NCI-H69 (cell line): ENCODE measurements at regions not wholly inside any gene's neighbourhood (a gene's known extent, or its start where the extent isn't known, plus 50 kb on each side); places are given as distances from the start of the nearest gene placed in this dataset.
A peak's percentile ranks its signal among the peaks of the same experiment; 100 is the strongest.

Source experiments
- DNase-seq: peaks from one replicate; lab custom pipeline; 2025; lab: John Stamatoyannopoulos, UW

GRCh38 chr2:199707593-199708185 lies 143.3 kb downstream of the FTCDNL1 start:
- DNase-seq, result no peak

GRCh38 chr2:199705538-199705937 lies 145.5 kb downstream of the FTCDNL1 start:
- no peak for DNase-seq

DNA sequence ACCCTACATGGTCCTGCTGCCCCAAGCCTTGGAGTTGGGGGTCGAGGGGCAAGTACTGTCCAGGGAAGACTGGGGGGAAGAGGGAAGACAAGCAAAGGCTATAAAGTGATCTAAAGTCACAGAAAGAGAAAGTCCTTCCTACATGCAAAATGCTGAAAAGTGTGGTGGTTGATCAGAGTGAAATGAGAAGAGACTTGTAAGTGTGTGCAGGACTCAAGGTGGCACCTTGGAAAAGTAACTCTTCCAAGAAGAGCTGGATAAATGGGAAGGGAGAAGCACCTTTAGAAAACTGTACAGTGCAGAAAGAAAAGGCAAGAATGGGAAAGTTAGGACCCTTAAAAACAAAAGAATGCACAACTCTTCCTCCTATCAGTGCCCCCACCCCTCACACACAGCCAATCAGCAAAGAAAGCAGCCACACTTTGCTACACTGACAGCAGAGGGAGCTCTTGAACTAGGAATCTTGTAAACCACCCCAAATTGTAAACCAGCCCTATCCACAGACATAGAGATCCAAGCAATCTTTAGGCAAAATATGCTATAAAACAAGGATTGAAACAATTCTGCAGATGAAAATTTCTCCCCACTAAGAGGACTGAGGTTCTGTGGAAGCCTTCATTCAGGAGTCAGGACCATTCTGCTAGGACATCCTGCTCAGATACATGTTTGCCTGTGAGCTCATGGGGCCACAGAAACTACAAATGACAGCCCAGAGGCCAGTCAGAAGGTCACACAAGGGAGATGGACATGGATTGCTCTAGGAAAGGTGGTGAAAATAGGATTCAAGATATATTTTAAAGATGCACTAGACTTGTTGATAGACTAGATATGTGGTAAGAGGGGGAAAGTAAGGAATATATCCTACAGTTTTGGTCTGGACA lies 146.4 kb downstream of the FTCDNL1 start:
- DNase-seq, result peak; percentile 64

GRCh38 chr2:199703199-199703598 lies 147.8 kb downstream of the FTCDNL1 start:
- no peak for DNase-seq

GRCh38 chr2:199697469-199697868 lies 153.5 kb downstream of the FTCDNL1 start:
- DNase-seq, result no peak

GRCh38 chr2:199696048-199696447 lies 154.9 kb downstream of the FTCDNL1 start:
- no peak for DNase-seq

GRCh38 chr2:199693861-199694260 lies 157.1 kb downstream of the FTCDNL1 start:
- peak; percentile 30 for DNase-seq

- DNase-seq, result peak; percentile 98
Measured at GRCh38 chr2:199692489-199692888, 158.5 kb downstream of the FTCDNL1 start.

DNA sequence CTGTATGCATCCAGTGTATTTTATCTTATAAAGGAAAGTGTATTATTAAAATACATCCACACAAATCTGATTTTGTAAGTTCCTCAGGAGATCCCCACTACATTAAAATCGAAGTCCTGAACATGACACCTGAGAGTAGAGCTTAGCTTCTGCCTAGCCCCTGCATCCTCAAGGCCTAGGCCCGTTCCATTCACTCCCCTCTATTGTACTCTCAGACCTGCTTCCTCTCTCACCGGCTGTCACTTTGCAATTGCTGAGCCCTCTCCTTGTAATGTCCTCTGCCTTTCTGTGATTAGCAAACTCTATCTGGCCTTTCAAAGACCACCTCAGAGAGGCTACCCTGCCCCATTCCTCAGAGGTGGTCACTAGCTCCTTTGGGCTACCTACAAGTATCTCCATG lies 160.8 kb downstream of the FTCDNL1 start:
- no peak for DNase-seq

DNA sequence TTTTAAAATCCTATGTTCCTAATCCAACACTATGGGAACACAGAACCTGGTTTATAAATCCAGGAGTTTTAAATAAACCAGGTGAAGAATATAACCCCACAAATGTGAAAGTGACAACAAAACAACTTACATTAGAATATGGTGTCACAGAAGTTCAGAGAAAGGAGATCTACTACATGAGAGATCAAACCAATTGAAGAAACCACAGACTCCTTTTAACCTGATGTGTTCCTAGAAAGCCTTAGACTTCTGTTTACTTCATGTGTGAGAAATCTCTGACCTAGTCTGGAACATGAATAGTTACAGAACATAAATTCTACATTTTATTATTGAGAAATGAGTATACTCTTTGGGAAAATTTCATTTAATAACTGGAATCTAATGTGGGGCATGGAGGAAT lies 165.3 kb downstream of the FTCDNL1 start:
- no peak for DNase-seq

DNA sequence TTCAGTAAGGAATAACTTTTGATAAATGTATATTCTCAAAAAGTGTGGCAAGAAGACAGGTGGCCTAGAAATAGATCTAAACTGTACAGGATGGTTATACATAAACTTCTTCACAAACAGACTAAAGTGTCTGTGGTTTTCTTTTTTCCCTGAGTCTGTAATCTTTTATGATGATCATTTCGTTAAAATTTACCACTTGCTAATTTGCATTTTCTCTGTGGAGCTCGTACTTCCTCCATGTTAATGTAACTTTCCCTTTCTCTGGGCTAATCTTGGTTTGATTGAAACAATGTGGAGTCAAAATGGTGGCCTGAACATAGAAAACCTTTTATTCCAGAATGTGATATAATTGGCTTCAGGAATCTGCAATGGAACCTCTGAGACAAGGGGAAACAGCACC lies 166.2 kb downstream of the FTCDNL1 start:
- no peak for DNase-seq

DNA sequence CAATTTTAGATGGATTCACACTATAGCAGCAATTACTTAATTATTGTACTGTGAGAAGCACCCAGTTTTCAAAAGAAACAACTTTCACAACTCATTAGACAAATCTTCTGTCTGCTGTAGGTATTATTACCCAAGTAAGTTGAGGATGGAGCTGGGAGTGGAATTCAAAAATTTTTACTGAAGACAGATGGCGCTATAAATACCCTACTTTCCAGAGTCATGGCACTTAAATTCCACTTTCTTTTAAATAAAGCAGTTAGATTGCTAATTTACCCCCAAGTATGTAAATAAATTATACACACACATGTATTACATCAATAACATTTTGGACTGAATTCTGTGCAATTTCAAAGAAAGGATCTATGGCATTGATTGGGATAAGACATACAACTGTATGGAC lies 166.8 kb downstream of the FTCDNL1 start:
- no peak for DNase-seq

- DNase-seq, result no peak
Measured at GRCh38 chr2:199682001-199682400, 169.0 kb downstream of the FTCDNL1 start.

GRCh38 chr2:199680482-199680881 lies 170.5 kb downstream of the FTCDNL1 start:
- no peak for DNase-seq

DNA sequence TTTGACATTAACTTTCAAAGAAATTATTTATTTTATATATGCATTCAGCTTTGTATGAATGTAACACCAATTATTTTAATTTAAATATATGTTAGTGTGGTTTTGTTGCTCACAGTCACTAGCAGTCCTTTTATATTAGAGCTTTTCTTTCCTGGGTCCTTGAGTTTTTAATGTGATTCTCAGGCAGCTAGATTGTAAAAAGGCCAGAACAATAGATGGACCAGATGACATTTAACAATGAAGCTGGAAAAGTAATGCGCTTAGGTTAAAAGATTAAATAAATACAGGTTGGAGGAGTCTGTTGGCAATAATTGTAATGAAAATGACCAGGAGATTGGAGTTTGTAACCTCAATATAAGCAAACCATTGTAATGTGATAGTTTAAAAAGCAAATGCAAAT lies 171.1 kb downstream of the FTCDNL1 start:
- peak; percentile 15 for DNase-seq

DNA sequence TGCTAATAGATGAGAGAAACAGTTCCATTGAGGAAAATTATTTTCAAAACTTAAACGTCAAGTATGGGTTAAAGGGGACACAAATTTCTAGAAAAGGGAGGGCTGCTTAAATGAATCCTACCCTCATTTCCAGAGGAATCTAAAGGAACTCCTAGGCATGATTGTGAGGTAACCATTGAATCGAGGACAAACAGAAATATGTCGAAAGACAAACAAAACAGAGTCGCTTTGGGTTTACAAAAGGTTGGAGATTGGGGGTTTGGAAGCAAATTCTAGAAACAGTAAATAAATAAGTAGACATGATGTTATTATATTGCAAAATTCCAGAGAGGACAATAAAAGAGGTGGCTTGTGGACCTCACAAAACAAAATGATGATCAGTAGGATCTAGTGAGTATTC lies 173.1 kb downstream of the FTCDNL1 start:
- DNase-seq, result no peak

DNA sequence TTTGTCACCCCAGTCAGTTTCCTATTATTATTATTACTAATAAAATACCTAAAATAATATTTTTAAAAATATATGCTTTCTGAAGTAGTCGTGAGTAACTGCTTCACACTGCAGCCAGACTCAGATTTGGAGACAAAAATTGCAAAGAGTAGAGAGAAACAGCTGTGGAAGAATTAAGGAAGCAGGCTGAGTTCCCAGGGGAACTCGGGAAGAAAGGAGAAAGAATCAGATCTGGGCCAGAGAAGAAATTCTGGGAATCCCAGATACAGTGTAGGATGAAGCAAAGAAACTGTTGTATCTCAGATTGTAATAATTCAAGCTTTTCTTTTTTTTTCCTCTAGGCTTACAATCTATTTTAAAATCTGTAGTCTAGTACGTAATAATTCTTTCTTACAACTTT lies 182.3 kb downstream of the FTCDNL1 start:
- no peak for DNase-seq

- peak; percentile 3 for DNase-seq
Measured at GRCh38 chr2:199663157-199663556, 187.8 kb downstream of the FTCDNL1 start.

DNA sequence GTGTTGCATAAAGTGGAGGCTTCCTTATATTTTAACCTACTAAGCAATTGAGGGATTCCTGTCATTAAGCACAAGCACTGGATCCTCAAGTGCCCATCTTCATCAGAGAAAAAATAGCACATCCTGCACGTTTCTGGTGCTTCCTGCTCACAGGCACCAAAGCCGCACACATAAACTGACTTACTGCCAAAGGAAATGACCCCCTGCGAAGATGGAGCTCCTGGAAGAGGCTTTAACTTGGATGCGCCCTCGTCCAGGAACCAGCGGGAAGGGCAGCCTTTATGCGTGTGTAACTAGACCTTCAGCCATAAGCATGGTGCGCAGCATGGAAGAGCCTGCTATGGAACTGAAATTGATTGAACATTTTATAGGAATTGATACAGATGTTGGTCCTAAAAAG lies 188.7 kb downstream of the FTCDNL1 start:
- DNase-seq, result peak; percentile 77

DNA sequence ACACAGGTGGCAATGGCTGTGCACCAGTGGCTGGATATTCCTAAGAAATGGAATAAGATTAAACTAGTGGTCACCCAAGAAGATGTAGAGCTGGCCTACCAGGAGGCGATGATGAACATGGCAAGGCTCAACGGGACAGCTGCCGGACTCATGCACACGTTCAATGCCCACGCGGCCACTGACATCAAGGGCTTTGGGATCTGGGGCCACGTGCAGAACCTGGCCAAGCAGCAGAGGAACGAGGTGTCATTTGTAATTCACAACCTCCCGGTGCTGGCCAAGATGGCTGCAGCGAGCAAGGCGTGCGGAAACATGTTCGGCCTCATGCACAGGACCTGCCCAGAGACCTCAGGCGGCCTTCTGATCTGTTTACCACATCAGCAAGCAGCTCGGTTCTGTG lies 190.8 kb downstream of the FTCDNL1 start:
- no peak for DNase-seq

DNA sequence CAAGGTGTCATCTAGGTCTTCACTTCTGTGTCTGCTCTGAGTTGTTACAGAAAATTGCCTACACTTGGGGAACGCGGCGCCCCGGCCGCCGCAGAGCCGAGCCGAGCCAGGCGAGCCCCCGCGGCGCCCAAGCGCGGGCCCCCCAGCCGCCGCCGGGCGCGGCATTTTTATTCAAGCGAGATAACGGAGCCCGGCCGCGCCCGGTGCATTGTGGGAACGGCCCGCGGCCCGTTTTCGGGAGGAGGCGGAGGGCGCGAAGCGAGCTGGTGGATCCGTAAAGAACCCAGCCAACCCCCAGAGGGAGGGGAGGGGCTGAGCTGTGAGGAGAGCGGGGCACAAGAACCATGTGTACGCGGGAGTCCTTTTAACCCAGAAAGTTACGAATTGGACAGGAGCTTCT lies 191.8 kb downstream of the FTCDNL1 start:
- peak; percentile 70 for DNase-seq

DNA sequence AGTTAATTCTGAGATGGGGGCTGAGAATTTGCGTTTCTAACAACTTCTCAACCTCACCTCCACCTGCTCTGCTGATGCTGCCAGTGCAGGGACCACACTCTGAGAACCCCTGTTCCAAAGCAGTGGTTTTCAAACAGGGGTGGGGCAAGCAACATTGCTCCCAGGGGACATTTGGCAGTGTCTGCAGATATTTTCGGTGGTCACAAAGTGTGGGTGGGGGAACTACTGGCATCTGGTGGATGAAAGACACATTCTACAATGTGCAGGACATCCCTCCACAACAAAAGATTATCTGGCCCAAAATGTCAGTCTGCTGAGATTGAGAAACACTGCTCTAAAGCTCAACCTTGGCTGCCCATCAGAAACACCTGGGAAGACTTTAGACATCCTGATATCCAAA lies 188.7 kb upstream of the SATB2 start:
- DNase-seq, result no peak

DNA sequence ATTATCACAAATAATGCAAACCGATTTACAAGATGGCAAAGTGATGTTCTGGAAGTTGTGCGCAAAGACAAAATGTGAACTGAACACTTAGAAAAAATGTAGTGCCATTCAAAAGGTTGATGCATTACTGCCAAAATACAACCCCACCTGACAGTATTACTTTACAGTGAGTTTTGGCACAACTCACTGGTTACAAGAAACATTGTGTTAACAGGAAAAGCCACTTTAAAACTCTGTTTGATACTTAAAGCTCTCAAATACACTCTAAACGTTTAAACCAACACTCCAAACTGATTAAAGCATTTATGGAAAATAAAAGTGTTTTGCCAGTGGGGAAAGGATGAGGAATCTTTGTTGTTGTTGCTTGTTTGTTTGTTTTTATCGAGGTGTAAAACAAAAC lies 173.4 kb upstream of the SATB2 start:
- DNase-seq, result no peak

GRCh38 chr2:199629301-199629700 lies 171.6 kb upstream of the SATB2 start:
- no peak for DNase-seq
